Neural progenitor cell (in vitro differentiated cells): ENCODE measurements at regions not wholly inside any gene's neighbourhood (a gene's known extent, or its start where the extent isn't known, plus 50 kb on each side); places are given as distances from the start of the nearest gene placed in this dataset.

Experiments used
- DNase-seq: peaks from one replicate; pipeline ENCODE4 v3.0.0-alpha.2; 2016; ENCODE audit warnings: low spot score
- H2AFZ ChIP-seq: fragments of 200-600 bp; sonication (generic); replicated peaks from 2 replicates; pipeline ENCODE4 v1.6.1; 2016; ENCODE audit warnings: antibody characterized with exemption
- H3F3A ChIP-seq: fragments of 200-600 bp; sonication (generic); 2 replicates; pipeline ENCODE4 v1.6.1; 2016; ENCODE audit warnings: antibody characterized with exemption, low read depth
- H3K27ac ChIP-seq: fragments of 200-600 bp; sonication (generic); 2 replicates; pipeline ENCODE4 v1.5.1; 2016; ENCODE audit warnings: mild to moderate bottlenecking
- H3K27me3 ChIP-seq: fragments of 200-600 bp; sonication (generic); 2 replicates; pipeline ENCODE4 v1.6.1; 2016; ENCODE audit warnings: mild to moderate bottlenecking, moderate library complexity
- H3K36me3 ChIP-seq: fragments of 200-600 bp; sonication (generic); 2 replicates; pipeline ENCODE4 v1.5.1; 2016
- H3K4me1 ChIP-seq: fragments of 200-600 bp; sonication (generic); 2 replicates; pipeline ENCODE4 v1.6.1; 2016; ENCODE audit warnings: mixed run types
- H3K4me2 ChIP-seq: fragments of 200-600 bp; sonication (generic); 2 replicates; pipeline ENCODE4 v1.6.1; 2016
- H3K4me3 ChIP-seq: fragments of 200-600 bp; sonication (generic); 2 replicates; pipeline ENCODE4 v1.5.1; 2016
- H3K79me2 ChIP-seq: fragments of 200-600 bp; sonication (generic); 2 replicates; pipeline ENCODE4 v1.6.1; 2016; ENCODE audit warnings: low read depth
- H3K9ac ChIP-seq: fragments of 200-600 bp; sonication (generic); 2 replicates; pipeline ENCODE4 v1.6.1; 2016
- H3K9me3 ChIP-seq: fragments of 200-600 bp; sonication (generic); 2 replicates; pipeline ENCODE4 v1.5.1; 2016; ENCODE audit warnings: low read depth
- H4K20me1 ChIP-seq: fragments of 200-600 bp; sonication (generic); 2 replicates; pipeline ENCODE4 v1.6.1; 2016; ENCODE audit warnings: low read depth
- H3K27ac Mint-ChIP-seq: 3 replicates; pipeline ENCODE4 v1.8.0; 2021; ENCODE audit warnings: mixed read lengths
- H3K27me3 Mint-ChIP-seq: 2 replicates; pipeline ENCODE4 v1.8.0; 2022; ENCODE audit warnings: low read depth, mild to moderate bottlenecking, inconsistent platforms, moderate library complexity, mixed read lengths; ENCODE audit not compliant: insufficient read depth
- H3K36me3 Mint-ChIP-seq: 3 replicates; pipeline ENCODE4 v1.8.0; 2021; ENCODE audit warnings: mixed read lengths
- H3K4me1 Mint-ChIP-seq: 3 replicates; pipeline ENCODE4 v1.8.0; 2021; ENCODE audit warnings: mixed read lengths
- H3K4me3 Mint-ChIP-seq: 3 replicates; pipeline ENCODE4 v1.8.0; 2021; ENCODE audit warnings: mild to moderate bottlenecking, moderate library complexity, mixed read lengths
- H3K9me3 Mint-ChIP-seq: 3 replicates; pipeline ENCODE4 v1.8.0; 2020; ENCODE audit warnings: mixed read lengths
- EZH2 ChIP-seq: fragments of 200-600 bp; sonication (generic); IDR thresholded peaks from 2 replicates; pipeline ENCODE4 v1.6.1; 2017; ENCODE audit warnings: antibody characterized with exemption, mild to moderate bottlenecking, moderate library complexity
- EZH2phosphoT487 ChIP-seq: fragments of 200-600 bp; sonication (generic); IDR thresholded peaks from 2 replicates; pipeline ENCODE4 v1.6.1; 2017; ENCODE audit warnings: antibody characterized with exemption
- TF ChIP-seq, protein P1 (sequence below): fragments of 200-600 bp; sonication (generic); IDR thresholded peaks from 2 replicates; pipeline ENCODE4 v1.5.1; 2017; ENCODE audit warnings: antibody characterized with exemption, mild to moderate bottlenecking

DNA sequence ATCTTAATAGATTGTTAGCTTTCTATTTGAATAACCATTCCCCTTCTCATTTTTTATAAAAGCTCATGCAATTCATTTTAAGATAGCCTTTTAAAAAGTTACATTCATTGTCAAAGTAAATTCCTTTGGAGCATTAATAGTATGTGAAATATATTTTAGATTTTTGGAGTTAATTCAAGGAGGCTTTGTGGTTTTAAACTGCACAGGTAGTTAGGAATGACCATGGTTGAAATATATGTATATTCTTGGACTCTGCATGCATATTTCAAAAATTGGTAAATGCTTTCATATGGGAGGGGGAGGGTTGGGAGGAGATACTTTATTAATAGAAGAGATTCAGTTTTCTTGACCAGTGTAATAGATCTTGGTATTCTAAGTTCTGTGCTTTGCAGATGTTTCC lies 244.4 kb upstream of the C2CD4B start:
- Mint-ChIP-seq H3K27me3 (peaks cover 3% of the 10 kb centered on the region), H3K36me3 (no peaks in the 10 kb centered on the region), H3K27ac (no peak overlapping the region), H3K9me3 (peaks cover 2% of the 10 kb centered on the region), H3K4me1 (peaks cover 14% of the 10 kb centered on the region), H3K4me3 (no peak overlapping the region)
- TF ChIP-seq EZH2phosphoT487 (no peak), EZH2 (no peak)
- TF ChIP-seq, protein P1, sequence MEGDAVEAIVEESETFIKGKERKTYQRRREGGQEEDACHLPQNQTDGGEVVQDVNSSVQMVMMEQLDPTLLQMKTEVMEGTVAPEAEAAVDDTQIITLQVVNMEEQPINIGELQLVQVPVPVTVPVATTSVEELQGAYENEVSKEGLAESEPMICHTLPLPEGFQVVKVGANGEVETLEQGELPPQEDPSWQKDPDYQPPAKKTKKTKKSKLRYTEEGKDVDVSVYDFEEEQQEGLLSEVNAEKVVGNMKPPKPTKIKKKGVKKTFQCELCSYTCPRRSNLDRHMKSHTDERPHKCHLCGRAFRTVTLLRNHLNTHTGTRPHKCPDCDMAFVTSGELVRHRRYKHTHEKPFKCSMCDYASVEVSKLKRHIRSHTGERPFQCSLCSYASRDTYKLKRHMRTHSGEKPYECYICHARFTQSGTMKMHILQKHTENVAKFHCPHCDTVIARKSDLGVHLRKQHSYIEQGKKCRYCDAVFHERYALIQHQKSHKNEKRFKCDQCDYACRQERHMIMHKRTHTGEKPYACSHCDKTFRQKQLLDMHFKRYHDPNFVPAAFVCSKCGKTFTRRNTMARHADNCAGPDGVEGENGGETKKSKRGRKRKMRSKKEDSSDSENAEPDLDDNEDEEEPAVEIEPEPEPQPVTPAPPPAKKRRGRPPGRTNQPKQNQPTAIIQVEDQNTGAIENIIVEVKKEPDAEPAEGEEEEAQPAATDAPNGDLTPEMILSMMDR, result no peak
- H2AFZ ChIP-seq, result no peak overlapping the region
- H3F3A ChIP-seq, result no peaks in the 10 kb centered on the region
- H3K27me3 ChIP-seq, result no peaks in the 10 kb centered on the region
- no peak overlapping the region for H3K4me3 ChIP-seq
- H3K4me2 ChIP-seq, result no peak overlapping the region
- peaks cover 6% of the 10 kb centered on the region for H3K79me2 ChIP-seq
- no peak overlapping the region for H3K27ac ChIP-seq
- peaks cover 13% of the 10 kb centered on the region for H4K20me1 ChIP-seq
- H3K9me3 ChIP-seq, result no peaks in the 10 kb centered on the region
- no peak for DNase-seq
- H3K4me1 ChIP-seq, result peaks cover 5% of the 10 kb centered on the region
- no peaks in the 10 kb centered on the region for H3K36me3 ChIP-seq
- H3K9ac ChIP-seq, result no peak overlapping the region

DNA sequence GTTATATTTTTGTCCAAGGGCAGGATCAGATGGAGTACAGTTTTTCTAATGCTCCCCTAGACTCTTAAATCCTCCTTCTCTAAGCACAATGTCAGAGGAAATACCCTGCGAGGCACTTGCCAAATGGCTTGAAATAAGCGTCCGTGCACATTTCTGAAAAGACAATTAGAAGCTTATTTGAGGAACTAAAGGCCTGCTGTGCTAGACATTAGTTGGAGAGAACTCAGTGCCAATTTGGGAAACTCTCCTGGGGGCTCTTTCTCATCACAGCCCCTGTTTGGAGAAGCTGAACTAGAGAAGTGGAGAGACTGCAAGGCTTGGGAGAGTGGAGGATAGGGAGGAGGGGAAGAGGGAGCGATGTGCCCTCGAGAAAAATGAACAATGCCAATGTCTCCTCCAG lies 247.6 kb upstream of the C2CD4B start:
- H3K9me3 Mint-ChIP-seq, result no peaks in the 10 kb centered on the region
- TF ChIP-seq, protein P1, result no peak
- TF ChIP-seq EZH2 (no peak), EZH2phosphoT487 (no peak)
- H3K27me3 Mint-ChIP-seq, result peaks cover 3% of the 10 kb centered on the region
- H3K4me3 Mint-ChIP-seq, result no peak overlapping the region
- Histone ChIP-seq H4K20me1 (peaks cover 13% of the 10 kb centered on the region), H3K4me2 (peak overlapping the region; percentile 27), H3K9ac (no peak overlapping the region), H3K27me3 (no peaks in the 10 kb centered on the region), H3K4me1 (peaks cover 5% of the 10 kb centered on the region), H2AFZ (no peak overlapping the region), H3K36me3 (no peaks in the 10 kb centered on the region), H3K27ac (no peak overlapping the region), H3K9me3 (no peaks in the 10 kb centered on the region), H3K79me2 (peaks cover 6% of the 10 kb centered on the region), H3F3A (no peaks in the 10 kb centered on the region), H3K4me3 (no peak overlapping the region)
- no peaks in the 10 kb centered on the region for H3K36me3 Mint-ChIP-seq
- DNase-seq, result peak; percentile 12
- H3K4me1 Mint-ChIP-seq, result peaks cover 14% of the 10 kb centered on the region
- H3K27ac Mint-ChIP-seq, result no peak overlapping the region

DNA sequence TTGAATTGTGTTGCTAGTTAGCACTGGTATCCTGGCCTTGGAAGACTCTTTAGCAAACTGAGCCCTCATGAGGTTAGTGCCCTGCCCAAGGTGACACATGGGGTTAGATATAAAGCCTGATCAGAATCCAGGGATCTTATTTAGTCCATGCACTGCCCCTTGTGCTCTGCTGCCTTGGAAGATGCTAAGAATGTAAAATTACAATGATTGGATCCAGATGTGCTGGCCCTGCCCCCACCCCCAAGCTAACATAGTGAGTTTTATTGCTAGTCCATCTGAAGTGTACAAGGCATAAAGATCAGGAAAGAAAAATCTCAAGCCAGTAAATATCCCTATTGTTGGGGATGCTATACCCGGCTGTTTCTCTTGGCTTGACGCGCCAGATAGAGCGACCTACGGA lies 248.1 kb upstream of the C2CD4B start:
- Histone ChIP-seq H3F3A (no peaks in the 10 kb centered on the region), H3K9ac (no peak overlapping the region), H3K9me3 (no peaks in the 10 kb centered on the region), H4K20me1 (peaks cover 13% of the 10 kb centered on the region), H3K36me3 (no peaks in the 10 kb centered on the region), H3K79me2 (peaks cover 6% of the 10 kb centered on the region), H3K27me3 (no peaks in the 10 kb centered on the region), H2AFZ (no peak overlapping the region), H3K4me3 (no peak overlapping the region), H3K4me2 (peak overlapping the region; percentile 27), H3K27ac (no peak overlapping the region), H3K4me1 (peaks cover 5% of the 10 kb centered on the region)
- H3K27me3 Mint-ChIP-seq, result peaks cover 3% of the 10 kb centered on the region
- TF ChIP-seq EZH2 (no peak), EZH2phosphoT487 (no peak)
- TF ChIP-seq, protein P1, result no peak
- H3K36me3 Mint-ChIP-seq, result no peaks in the 10 kb centered on the region
- H3K9me3 Mint-ChIP-seq, result no peaks in the 10 kb centered on the region
- DNase-seq, result no peak
- H3K4me1 Mint-ChIP-seq, result peaks cover 14% of the 10 kb centered on the region
- H3K27ac Mint-ChIP-seq, result no peak overlapping the region
- H3K4me3 Mint-ChIP-seq, result no peak overlapping the region
